Breast epithelium (tissue), 3 donors: ENCODE measurements at regions not wholly inside any gene's neighbourhood (a gene's known extent, or its start where the extent isn't known, plus 50 kb on each side); places are given as distances from the start of the nearest gene placed in this dataset.

Source experiments
- POLR2A ChIP-seq: fragments of 450-650 bp; IDR thresholded peaks from one replicate; pipeline ENCODE4 v1.6.1; 2016; ENCODE audit warnings: antibody characterized with exemption, mild to moderate bottlenecking, moderate library complexity
- TF ChIP-seq, protein P1 (sequence below), 3 donors: fragments of 450-650 bp; IDR thresholded peaks; one replicate each; pipeline ENCODE4 v1.5.1; 2016 to 2017; ENCODE audit warnings: antibody characterized with exemption in 3 of 3, mild to moderate bottlenecking in 3 of 3, moderate library complexity in 3 of 3

DNA sequence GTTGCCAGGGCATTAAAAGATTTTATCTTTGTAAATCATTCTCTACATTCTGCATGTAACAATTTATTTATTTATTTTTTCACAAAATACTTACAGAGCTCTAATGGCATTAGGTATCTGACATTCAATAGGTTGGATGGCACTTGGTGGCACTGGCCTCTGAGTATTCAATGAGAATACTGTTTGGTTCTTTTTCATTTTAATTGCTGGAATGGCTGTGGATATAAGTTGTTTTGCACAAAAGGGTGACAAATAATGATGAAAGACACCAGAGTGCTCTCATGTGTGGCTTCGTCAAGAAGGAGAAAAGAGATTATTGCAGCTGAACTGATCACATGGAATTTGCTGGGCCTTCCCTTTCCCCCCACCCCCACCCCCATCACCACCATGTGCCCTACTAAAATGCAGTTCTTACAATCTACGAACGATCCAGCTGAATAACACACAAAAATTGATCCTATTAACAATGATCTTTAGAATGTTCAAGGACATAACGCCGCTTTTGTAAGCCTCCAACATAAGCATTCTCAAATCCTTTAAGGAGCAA is 195.2 kb upstream of the POU3F2 start:
- TF ChIP-seq, protein P1, sequence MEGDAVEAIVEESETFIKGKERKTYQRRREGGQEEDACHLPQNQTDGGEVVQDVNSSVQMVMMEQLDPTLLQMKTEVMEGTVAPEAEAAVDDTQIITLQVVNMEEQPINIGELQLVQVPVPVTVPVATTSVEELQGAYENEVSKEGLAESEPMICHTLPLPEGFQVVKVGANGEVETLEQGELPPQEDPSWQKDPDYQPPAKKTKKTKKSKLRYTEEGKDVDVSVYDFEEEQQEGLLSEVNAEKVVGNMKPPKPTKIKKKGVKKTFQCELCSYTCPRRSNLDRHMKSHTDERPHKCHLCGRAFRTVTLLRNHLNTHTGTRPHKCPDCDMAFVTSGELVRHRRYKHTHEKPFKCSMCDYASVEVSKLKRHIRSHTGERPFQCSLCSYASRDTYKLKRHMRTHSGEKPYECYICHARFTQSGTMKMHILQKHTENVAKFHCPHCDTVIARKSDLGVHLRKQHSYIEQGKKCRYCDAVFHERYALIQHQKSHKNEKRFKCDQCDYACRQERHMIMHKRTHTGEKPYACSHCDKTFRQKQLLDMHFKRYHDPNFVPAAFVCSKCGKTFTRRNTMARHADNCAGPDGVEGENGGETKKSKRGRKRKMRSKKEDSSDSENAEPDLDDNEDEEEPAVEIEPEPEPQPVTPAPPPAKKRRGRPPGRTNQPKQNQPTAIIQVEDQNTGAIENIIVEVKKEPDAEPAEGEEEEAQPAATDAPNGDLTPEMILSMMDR (IDR thresholded peaks at IDR 0.05), result no peak
- no peak for TF ChIP-seq POLR2A
